ACC112 (cell line): ENCODE measurements at regions not wholly inside any gene's neighbourhood (a gene's known extent, or its start where the extent isn't known, plus 50 kb on each side); places are given as distances from the start of the nearest gene placed in this dataset.
"Not testable (repeated sequence)": the region's sequence is repeated elsewhere in the genome, so short reads cannot be mapped to it uniquely, and the experiment has no call there.

Source experiments
- H2AFZ ChIP-seq: fragments of 200-600 bp; sonication (generic); one replicate; pipeline ENCODE4 v1.6.0; 2017; ENCODE audit warnings: antibody characterized with exemption, low read length; ENCODE audit not compliant: unreplicated experiment
- H3K27ac ChIP-seq: fragments of 200-600 bp; sonication (generic); 2 replicates; pipeline ENCODE4 v1.5.1; 2014; ENCODE audit warnings: low read depth, mild to moderate bottlenecking, antibody characterized with exemption, low read length, moderate library complexity
- H3K27me3 ChIP-seq: fragments of 200-600 bp; sonication (generic); 2 replicates; pipeline ENCODE4 v1.6.1; 2014; ENCODE audit warnings: mild to moderate bottlenecking, antibody characterized with exemption, low read length, moderate library complexity, mixed read lengths; ENCODE audit not compliant: insufficient read depth
- H3K36me3 ChIP-seq: fragments of 200-600 bp; sonication (generic); 2 replicates; pipeline ENCODE4 v1.6.1; 2016; ENCODE audit warnings: mild to moderate bottlenecking, antibody characterized with exemption, low read length, moderate library complexity, mixed read lengths; ENCODE audit not compliant: insufficient read depth
- H3K4me1 ChIP-seq: fragments of 200-600 bp; sonication (generic); one replicate; pipeline ENCODE4 v1.6.1; 2016; ENCODE audit warnings: low read length, mixed read lengths; ENCODE audit not compliant: insufficient read depth, unreplicated experiment, control insufficient read depth
- H3K4me3 ChIP-seq: fragments of 200-600 bp; sonication (generic); 2 replicates; pipeline ENCODE4 v1.5.1; 2014; ENCODE audit warnings: mild to moderate bottlenecking, low read depth, low read length
- H3K79me2 ChIP-seq: fragments of 200-600 bp; sonication (generic); one replicate; pipeline ENCODE4 v1.6.0; 2016; ENCODE audit warnings: low read length; ENCODE audit not compliant: control insufficient read depth, unreplicated experiment, insufficient read depth

GRCh38 chr7:6882321-6882721 is 56.2 kb upstream of the CCZ1B start:
- H3K4me1 ChIP-seq, H3K27me3 ChIP-seq, H3K27ac ChIP-seq, H3K36me3 ChIP-seq, H2AFZ ChIP-seq, H3K4me3 ChIP-seq, H3K79me2 ChIP-seq: not testable (repeated sequence)

DNA sequence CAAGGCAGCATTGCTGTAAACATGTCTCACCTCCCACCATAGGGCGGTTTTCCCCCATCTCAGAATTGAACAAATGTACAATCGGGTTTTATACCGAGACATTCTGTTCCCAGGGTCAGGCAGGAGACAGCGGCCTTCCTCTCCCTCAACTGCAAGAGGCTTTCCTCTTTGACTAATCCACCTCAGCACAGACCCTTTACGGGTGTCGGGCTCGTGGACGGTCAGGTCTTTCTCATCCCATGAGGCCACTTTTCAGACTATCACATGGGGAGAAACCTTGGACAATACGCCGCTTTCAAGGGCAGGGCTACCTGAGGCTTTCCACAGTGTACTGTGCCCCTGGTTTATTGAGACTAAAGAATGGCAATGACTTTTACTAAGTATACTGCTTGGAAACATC is 57.7 kb upstream of the CCZ1B start:
- not testable (repeated sequence) for H3K4me3 ChIP-seq, H3K27me3 ChIP-seq, H3K79me2 ChIP-seq

DNA sequence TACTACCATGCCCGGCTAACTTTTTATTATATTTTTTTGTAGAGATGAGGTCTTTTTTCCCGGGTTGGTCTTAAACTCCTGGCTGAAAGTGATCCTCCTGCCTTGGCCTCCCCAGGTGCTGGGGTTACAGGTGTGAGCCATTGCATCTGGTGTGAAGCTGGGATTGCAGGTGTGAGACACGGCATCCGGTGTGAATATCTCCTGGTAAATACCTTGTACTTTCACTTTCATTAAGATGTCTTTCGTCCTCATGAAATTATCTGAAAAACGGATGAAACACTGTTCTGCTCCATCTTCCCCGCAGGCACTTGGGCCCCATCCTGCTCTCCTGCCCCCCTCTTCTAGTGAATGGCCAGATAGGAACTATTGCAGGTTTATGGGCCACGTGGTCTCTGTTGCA is 60.1 kb upstream of the CCZ1B start:
- Histone ChIP-seq H3K79me2 (no peaks in the 10 kb centered on the region), H3K27me3 (no peaks in the 10 kb centered on the region), H3K4me3 (no peak overlapping the region), H3K36me3 (no peaks in the 10 kb centered on the region), H3K27ac (no peak overlapping the region), H3K4me1 (no peaks in the 10 kb centered on the region), H2AFZ (no peak overlapping the region)

More for the DNA sequence above, 57.7 kb upstream of the CCZ1B start:
- not testable (repeated sequence) for H2AFZ ChIP-seq, H3K36me3 ChIP-seq, H3K4me1 ChIP-seq, H3K27ac ChIP-seq

DNA sequence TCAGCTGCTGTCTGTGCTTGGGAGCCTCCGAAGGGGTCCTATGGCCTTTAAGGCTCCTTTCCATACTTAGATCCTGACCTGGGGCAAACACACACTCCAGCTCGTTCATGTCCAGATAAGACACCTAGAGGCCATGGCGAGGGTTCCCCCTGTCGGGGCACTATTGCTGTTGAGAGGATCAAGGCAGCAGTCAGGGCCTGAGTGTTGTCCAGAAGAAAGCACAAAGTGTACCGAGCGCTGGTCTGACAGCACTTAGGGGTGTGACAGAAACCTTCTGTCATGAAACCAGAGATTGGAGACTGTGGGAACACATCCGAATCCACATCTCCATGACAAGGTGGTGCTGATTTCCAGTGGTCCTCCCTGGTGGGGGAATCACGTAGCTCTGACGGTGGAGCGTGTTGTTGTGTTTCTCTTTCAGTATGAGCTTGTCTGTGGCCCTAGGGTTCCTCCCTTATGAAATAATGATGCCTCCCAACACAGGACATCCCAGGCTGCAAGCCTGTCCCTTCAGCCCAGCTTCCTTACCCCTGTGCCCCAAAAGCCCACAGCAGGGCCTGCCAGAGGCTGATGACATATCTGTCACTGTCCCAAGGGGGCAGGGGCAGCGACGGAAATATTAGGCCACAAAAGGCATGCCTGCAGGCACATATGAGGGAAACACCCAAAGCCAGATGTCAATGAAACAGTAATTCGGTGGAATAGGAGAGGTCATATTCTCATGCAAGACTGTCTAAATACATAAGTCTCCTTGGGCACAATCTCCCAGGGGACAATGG is 62.4 kb upstream of the CCZ1B start:
- not testable (repeated sequence) for H3K36me3 ChIP-seq, H3K4me3 ChIP-seq, H3K27ac ChIP-seq, H2AFZ ChIP-seq, H3K79me2 ChIP-seq, H3K27me3 ChIP-seq, H3K4me1 ChIP-seq

DNA sequence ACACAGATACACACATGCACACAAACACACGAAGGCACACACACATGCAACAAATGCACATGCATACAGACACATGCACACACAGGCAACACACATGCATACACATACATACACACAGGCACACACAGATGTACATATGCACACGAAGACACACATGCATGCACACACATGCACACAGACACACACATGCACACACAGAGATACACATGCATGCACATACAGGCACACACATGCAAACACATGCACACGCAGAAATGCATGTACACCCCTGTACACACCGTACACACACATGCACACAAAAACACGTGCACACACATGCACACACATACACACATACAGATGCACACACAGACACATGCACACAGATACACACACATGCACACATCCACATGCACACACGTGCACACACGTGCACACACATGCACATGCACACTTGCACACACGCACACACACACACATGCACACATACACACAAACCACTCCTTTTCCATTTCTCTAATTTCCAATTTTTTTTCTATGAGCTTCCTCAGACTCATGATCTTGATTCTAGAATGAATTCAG is 63.3 kb upstream of the CCZ1B start:
- H3K4me1 ChIP-seq = no peaks in the 10 kb centered on the region
- H3K36me3 ChIP-seq = no peaks in the 10 kb centered on the region
- H3K27me3 ChIP-seq = no peaks in the 10 kb centered on the region
- H2AFZ ChIP-seq = no peak overlapping the region
- no peaks in the 10 kb centered on the region for H3K79me2 ChIP-seq
- no peak overlapping the region for H3K4me3 ChIP-seq
- no peak overlapping the region for H3K27ac ChIP-seq

DNA sequence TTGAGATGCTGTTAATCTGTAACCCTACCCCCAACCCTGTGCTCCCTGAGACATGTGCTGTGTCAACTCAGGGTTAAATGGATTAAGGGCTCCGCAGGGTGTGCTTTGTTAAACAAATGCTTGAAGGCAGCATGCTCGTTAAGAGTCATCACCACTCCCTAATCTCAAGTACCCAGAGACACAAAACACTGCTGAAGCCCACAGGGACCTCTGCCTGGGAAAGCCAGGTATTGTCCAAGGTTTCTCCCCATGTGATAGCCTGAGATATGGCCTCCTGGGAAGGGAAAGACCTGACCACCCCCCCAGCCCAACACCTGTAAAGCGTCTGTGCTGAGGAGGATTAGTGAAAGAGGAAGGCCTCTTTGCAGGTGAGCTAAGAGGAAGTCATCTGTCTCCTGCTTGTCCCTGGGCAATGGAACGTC is 76.0 kb upstream of the CCZ1B start:
- H3K4me1 ChIP-seq, H3K27ac ChIP-seq, H3K4me3 ChIP-seq, H2AFZ ChIP-seq, H3K27me3 ChIP-seq, H3K79me2 ChIP-seq, H3K36me3 ChIP-seq: not testable (repeated sequence)

- H3K79me2 ChIP-seq, H3K36me3 ChIP-seq, H3K4me1 ChIP-seq, H3K27ac ChIP-seq, H3K27me3 ChIP-seq, H3K4me3 ChIP-seq, H2AFZ ChIP-seq: not testable (repeated sequence)
Observed at GRCh38 chr7:6903289-6903688, 77.2 kb upstream of the CCZ1B start.

DNA sequence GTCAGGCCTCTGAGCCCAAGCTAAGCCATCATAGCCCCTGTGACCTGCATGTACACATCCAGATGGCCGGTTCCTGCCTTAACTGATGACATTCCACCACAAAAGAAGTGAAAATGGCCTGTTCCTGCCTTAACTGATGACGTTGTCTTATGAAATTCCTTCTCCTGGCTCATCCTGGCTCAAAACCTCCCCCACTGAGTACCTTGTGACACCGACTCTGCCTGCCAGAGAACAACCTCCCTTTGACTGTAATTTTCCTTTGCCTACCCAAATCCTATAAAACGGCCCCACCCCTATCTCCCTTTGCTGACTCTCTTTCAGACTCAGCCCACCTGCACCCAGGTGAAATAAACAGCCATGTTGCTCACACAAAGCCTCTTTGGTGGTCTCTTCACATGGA is 77.7 kb upstream of the CCZ1B start:
- not testable (repeated sequence) for H3K79me2 ChIP-seq, H2AFZ ChIP-seq, H3K4me1 ChIP-seq, H3K27ac ChIP-seq, H3K36me3 ChIP-seq, H3K27me3 ChIP-seq, H3K4me3 ChIP-seq

DNA sequence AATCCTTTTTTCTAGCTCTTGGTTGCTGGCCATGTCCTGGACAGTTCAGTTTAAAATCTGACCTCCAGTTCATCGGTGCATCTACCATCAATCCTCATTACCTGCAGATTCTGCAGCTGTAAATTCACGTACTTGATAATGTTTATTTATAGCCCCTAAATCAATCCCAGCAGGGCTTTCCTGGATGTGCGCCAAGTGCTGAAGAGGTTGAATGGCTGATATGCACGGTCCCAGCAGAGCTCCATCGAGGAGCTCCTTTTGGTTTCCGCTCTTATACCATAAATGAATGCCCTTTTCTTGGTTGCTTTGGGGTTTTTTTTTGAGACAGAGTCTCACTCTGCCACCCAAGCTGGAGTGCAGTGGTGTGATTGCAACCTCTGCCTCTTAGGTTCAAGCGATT is 91.2 kb upstream of the CCZ1B start:
- no peak overlapping the region for H2AFZ ChIP-seq
- H3K79me2 ChIP-seq = no peaks in the 10 kb centered on the region
- no peaks in the 10 kb centered on the region for H3K4me1 ChIP-seq
- H3K4me3 ChIP-seq = no peak overlapping the region
- H3K27ac ChIP-seq = no peak overlapping the region
- H3K36me3 ChIP-seq = no peaks in the 10 kb centered on the region
- H3K27me3 ChIP-seq = peaks cover 16% of the 10 kb centered on the region

- H3K36me3 ChIP-seq, H3K4me3 ChIP-seq, H2AFZ ChIP-seq, H3K79me2 ChIP-seq, H3K4me1 ChIP-seq, H3K27ac ChIP-seq: not testable (repeated sequence)
- peaks cover 16% of the 10 kb centered on the region for H3K27me3 ChIP-seq
Observed at GRCh38 chr7:6919169-6919568, 93.1 kb upstream of the CCZ1B start.

GRCh38 chr7:6924523-6924922 is 98.4 kb upstream of the CCZ1B start:
- not testable (repeated sequence) for H3K27ac ChIP-seq, H3K27me3 ChIP-seq, H2AFZ ChIP-seq, H3K79me2 ChIP-seq, H3K36me3 ChIP-seq, H3K4me3 ChIP-seq, H3K4me1 ChIP-seq
